PC-9 (cell line): ENCODE measurements at regions not wholly inside any gene's neighbourhood (a gene's known extent, or its start where the extent isn't known, plus 50 kb on each side); places are given as distances from the start of the nearest gene placed in this dataset.

Experiments
- CTCF ChIP-seq: fragments of 200-600 bp; sonication (generic); conservative IDR thresholded peaks from 2 replicates; pipeline ENCODE4 v1.6.1; 2017; ENCODE audit warnings: mixed run types, antibody characterized with exemption, mild to moderate bottlenecking, moderate library complexity
- EZH2 ChIP-seq: fragments of 200-600 bp; sonication (generic); IDR thresholded peaks from 2 replicates; pipeline ENCODE4 v1.8.0; 2017; ENCODE audit warnings: antibody characterized with exemption, low read depth

- no peak for TF ChIP-seq CTCF
- no peak for TF ChIP-seq EZH2
These were observed 121.1 kb upstream of the FIGN start for GRCh38 chr2:163856941-163857340.
